HFF-Myc (cell line): ENCODE measurements at regions not wholly inside any gene's neighbourhood (a gene's known extent, or its start where the extent isn't known, plus 50 kb on each side); places are given as distances from the start of the nearest gene placed in this dataset.
"Not testable (repeated sequence)": the region's sequence is repeated elsewhere in the genome, so short reads cannot be mapped to it uniquely, and the experiment has no call there.

Experiments used
- DNase-seq: peaks from one replicate; pipeline ENCODE4 v3.0.0-alpha.2; 2011; ENCODE audit warnings: low read depth; ENCODE audit errors: extremely low read depth
- H3K4me3 ChIP-seq: replicated peaks from 2 replicates; pipeline ENCODE4 v1.5.1; 2011; ENCODE audit warnings: low read depth, mild to moderate bottlenecking, control low read depth, low read length
- TF ChIP-seq, protein P1 (sequence below): IDR thresholded peaks from 2 replicates; pipeline ENCODE4 v1.5.1; 2012; ENCODE audit warnings: mild to moderate bottlenecking, low read depth, low read length, control low read depth; ENCODE audit errors: missing control alignments

GRCh38 chrX:13452283-13452682, 117.1 kb upstream of the EGFL6 start:
- TF ChIP-seq, protein P1, sequence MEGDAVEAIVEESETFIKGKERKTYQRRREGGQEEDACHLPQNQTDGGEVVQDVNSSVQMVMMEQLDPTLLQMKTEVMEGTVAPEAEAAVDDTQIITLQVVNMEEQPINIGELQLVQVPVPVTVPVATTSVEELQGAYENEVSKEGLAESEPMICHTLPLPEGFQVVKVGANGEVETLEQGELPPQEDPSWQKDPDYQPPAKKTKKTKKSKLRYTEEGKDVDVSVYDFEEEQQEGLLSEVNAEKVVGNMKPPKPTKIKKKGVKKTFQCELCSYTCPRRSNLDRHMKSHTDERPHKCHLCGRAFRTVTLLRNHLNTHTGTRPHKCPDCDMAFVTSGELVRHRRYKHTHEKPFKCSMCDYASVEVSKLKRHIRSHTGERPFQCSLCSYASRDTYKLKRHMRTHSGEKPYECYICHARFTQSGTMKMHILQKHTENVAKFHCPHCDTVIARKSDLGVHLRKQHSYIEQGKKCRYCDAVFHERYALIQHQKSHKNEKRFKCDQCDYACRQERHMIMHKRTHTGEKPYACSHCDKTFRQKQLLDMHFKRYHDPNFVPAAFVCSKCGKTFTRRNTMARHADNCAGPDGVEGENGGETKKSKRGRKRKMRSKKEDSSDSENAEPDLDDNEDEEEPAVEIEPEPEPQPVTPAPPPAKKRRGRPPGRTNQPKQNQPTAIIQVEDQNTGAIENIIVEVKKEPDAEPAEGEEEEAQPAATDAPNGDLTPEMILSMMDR, result no peak
- no peak overlapping the region for H3K4me3 ChIP-seq
- no peak for DNase-seq

- H3K4me3 ChIP-seq, result no peak overlapping the region
- TF ChIP-seq, protein P1, result no peak
- DNase-seq, result no peak
These were observed 120.0 kb upstream of the EGFL6 start for GRCh38 chrX:13449441-13449840.

DNA sequence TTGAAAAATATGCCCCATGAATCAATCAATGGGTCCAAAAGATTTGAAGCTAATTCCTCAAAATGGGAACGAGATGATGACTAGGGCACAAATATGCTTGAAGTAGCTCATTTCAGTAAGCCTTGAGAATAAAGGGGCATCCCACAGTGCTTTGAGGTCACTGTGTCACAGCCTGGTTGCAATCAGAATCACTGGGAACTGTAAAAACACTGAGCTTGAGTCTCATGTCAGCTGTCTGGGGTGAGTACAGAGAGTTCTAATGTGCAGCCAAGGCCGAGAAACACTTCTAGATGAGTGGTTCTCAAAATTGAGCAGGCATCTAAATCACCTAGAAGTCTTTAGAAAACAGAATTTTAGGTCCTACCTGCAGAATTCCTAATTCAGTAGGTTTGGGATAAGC, 120.5 kb upstream of the EGFL6 start:
- H3K4me3 ChIP-seq, result no peak overlapping the region

DNA sequence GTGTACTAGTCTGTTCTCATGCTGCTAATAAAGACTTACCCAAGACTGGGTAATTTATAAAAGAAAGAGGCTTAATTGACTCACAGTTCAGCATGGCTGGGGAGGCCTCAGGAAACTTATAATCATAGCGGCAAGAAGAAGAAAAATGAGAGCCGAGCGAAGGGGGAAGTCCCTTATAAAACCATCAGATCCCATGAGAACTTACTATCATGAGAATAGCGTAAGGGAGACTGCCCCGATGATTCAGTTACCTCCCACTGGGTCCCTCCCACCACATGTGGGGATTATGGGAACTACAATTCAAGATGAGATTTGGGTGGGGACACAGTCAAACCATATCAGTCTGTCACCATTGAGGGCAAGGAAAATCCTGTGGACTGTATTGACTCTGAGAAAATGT, 121.8 kb upstream of the ATXN3L start:
- not testable (repeated sequence) for DNase-seq, H3K4me3 ChIP-seq

More for the DNA sequence above, 120.5 kb upstream of the EGFL6 start:
- DNase-seq, result no peak
- TF ChIP-seq, protein P1, result no peak

DNA sequence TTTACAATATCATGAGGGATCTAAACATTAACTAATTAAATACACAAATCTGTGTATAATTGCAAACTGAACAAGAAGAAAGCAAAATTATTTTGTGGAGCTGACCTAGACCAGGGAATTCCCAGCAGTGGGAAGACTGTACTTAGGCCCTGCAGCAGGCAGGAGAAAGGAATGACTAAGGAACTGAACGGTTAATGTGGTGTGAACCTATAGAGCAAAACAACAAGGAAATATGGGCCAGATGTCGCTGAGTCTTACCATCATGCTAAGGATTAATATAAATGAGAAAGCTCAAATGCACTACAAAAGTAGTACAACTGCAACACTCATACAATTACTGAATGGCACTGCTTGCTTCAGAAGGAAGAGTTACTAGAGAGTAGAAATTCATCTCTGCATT, 120.3 kb upstream of the ATXN3L start:
- DNase-seq, result no peak
- H3K4me3 ChIP-seq, result no peak overlapping the region
- TF ChIP-seq, protein P1, result no peak

DNA sequence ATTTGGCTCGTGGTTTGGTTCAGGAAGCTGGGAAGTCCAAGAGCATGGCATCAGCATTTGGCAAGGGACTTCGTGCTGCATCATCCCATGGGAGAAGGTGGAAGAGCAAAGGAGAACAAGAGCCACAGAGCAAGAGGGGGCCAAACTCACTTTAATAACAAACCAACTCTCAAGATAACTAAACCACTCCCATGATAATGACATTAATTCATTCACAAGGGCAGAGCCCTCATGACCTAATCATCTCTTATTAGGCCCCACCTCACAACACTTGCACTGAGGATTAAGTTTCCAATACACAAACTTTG, 113.4 kb upstream of the ATXN3L start:
- DNase-seq, result no peak
- TF ChIP-seq, protein P1, result no peak
- no peak overlapping the region for H3K4me3 ChIP-seq

DNA sequence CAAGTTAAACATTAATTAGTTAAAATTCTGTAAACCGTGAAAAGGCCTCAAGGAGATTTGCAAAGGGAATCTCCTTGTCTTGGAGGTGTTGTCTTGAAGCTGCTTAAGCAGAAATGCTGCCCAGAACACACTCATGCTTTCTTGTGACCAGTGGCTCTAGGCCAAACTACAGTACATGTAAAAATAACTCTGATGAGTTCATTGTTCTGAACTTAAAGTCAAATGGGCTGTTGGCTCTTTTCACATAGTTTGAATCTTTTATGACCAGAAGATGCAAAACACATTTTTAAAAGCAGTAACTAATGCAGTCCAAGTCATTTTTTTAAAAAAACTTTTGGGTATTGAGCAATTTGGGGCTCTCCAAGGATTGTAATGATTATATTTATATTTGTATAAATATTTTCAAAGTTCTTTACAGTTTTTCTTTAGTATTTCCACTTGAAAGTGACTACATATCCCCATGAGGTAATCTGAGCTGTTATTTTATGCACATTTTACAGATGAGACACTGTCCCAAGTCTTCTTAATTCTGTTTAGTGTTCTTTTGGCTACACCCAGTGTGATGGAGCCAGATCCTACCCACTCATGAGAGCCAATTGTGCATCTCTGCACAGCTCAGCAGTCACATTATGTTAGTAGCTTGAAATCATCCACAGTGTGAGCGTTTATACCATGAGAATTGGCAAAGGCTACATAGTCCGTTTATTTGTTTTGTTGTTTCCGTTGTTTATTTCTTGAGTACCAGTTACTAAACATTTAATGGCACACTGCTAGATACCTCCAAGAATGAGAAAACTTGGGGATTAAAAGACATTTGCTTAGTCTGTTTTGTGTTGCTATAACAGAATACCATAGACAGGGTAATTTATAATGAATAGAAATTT, 112.8 kb upstream of the ATXN3L start:
- H3K4me3 ChIP-seq, result no peak overlapping the region
- DNase-seq, result peak; percentile 70
- TF ChIP-seq, protein P1, result no peak
